ENCODE measurements at regions not wholly inside any gene's neighbourhood (a gene's known extent, or its start where the extent isn't known, plus 50 kb on each side); places are given as distances from the start of the nearest gene placed in this dataset.
"Not testable (repeated sequence)": the region's sequence is repeated elsewhere in the genome, so short reads cannot be mapped to it uniquely, and the experiment has no call there.

- TF ChIP-seq ZNF70 (CRISPR knock-in tag; IDR thresholded peaks at IDR 0.05), result no peak
- ATAC-seq, result no peak
These were observed 65.3 kb upstream of the TENM4 start for GRCh38 chr11:79506124-79506523.

DNA sequence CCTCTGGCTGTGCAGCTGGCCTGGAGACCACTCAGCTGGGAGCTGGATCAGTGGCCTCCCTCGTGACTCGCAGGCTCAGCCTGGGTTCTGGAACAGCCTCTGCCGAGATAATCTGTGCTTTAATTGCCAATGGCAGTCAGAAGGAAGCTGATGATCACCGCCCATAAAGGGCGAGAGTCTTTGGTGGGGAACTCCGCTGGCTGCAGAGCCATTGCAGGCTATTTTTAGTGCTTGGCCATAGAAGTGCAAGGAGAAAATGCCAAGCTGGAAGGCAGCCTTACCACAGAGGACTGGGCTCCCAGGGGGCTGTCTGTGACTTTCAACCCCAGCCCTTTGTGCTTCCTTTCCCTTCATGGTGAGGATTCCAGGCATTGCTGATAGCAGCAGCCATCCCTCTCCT lies 62.2 kb upstream of the TENM4 start:
- TF ChIP-seq ZNF8 (CRISPR knock-in tag; IDR thresholded peaks at IDR 0.05), result no peak
- TF ChIP-seq TCF4 (CRISPR knock-in tag; IDR thresholded peaks at IDR 0.05; ENCODE audit: borderline replicate concordance), result no peak
- TF ChIP-seq PPARA (CRISPR knock-in tag; IDR thresholded peaks at IDR 0.05; ENCODE audit: borderline replicate concordance), result no peak
- no peak for TF ChIP-seq ARNTL (CRISPR knock-in tag; IDR thresholded peaks at IDR 0.05; ENCODE audit: borderline replicate concordance, low read depth)
- no peak for TF ChIP-seq PATZ1 (CRISPR knock-in tag; IDR thresholded peaks at IDR 0.05; ENCODE audit: borderline replicate concordance)
- no peak for TF ChIP-seq TOX (CRISPR knock-in tag; IDR thresholded peaks at IDR 0.05; ENCODE audit: borderline replicate concordance)
- TF ChIP-seq BACH2 (CRISPR knock-in tag; IDR thresholded peaks at IDR 0.05; ENCODE audit: borderline replicate concordance), result no peak
- ATAC-seq, result no peak

DNA sequence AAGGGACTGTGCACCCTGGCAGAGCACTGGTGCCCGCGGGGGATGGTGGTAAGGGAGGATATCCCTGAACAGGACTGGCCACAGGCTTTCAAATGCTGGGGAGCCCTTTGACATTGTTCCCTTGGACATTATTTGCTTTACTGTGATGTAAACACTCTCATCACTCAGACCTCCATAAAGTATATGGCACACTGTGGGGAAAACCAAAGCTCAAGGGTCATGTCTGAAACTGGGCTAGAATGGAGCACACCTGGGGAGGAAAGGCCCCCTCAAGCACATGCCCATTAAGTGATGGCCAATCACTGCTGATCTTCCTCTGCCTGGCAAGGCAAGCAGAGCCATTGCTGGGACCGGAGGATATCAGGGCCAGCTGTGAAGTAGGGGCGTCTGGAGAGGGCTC lies 60.9 kb upstream of the TENM4 start:
- no peak for ATAC-seq
- TF ChIP-seq PPARA (CRISPR knock-in tag; IDR thresholded peaks at IDR 0.05; ENCODE audit: borderline replicate concordance) (no peak), ZC3H10 (CRISPR knock-in tag; IDR thresholded peaks at IDR 0.05) (no peak), CREB5 (CRISPR knock-in tag; IDR thresholded peaks at IDR 0.05; ENCODE audit: low read depth) (no peak), ARNTL (CRISPR knock-in tag; IDR thresholded peaks at IDR 0.05; ENCODE audit: borderline replicate concordance, low read depth) (no peak), ZNF565 (CRISPR knock-in tag; conservative IDR thresholded peaks at IDR 0.05; ENCODE audit: low read depth) (no peak), BACH2 (CRISPR knock-in tag; IDR thresholded peaks at IDR 0.05; ENCODE audit: borderline replicate concordance) (no peak), ZFP3 (CRISPR knock-in tag; IDR thresholded peaks at IDR 0.05) (no peak), TSHZ2 (CRISPR knock-in tag; IDR thresholded peaks at IDR 0.05) (no peak), RARB (CRISPR knock-in tag; IDR thresholded peaks at IDR 0.05) (no peak), GLIS3 (CRISPR knock-in tag; IDR thresholded peaks at IDR 0.05) (no peak), ISL1 (CRISPR knock-in tag; IDR thresholded peaks at IDR 0.05) (no peak)

- ATAC-seq, result not testable (repeated sequence)
These were observed 59.1 kb upstream of the TENM4 start for GRCh38 chr11:79499929-79500328.

DNA sequence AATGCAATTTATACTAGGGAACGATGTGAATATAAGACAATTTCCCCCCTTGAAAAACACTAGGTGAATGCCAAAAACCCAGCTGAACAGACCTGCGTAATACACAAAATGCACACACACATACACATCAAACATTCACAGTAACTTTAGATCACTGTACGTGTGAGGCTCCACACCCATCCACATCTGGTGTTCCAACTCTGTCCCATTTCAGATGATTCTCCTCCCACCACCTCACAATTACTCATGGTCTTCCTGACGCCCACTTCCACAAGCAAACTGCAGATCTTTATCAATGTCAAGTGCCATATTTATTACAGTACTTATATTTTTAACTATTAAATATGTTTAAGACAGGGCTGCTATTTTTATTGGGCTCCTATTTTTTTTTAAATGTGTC lies 57.8 kb upstream of the TENM4 start:
- ATAC-seq, result no peak
- TF ChIP-seq CSDC2 (CRISPR knock-in tag; IDR thresholded peaks at IDR 0.05), result no peak
- TF ChIP-seq POU6F1 (CRISPR knock-in tag; IDR thresholded peaks at IDR 0.05; ENCODE audit: borderline replicate concordance, low read depth), result no peak
- no peak for TF ChIP-seq ESRRG (CRISPR knock-in tag; IDR thresholded peaks at IDR 0.05)
- no peak for TF ChIP-seq TCF4 (CRISPR knock-in tag; IDR thresholded peaks at IDR 0.05; ENCODE audit: borderline replicate concordance)
- no peak for TF ChIP-seq ISL1 (CRISPR knock-in tag; IDR thresholded peaks at IDR 0.05)
- no peak for TF ChIP-seq ZFP3 (CRISPR knock-in tag; IDR thresholded peaks at IDR 0.05)
- TF ChIP-seq BACH2 (CRISPR knock-in tag; IDR thresholded peaks at IDR 0.05; ENCODE audit: borderline replicate concordance), result no peak
- TF ChIP-seq CREB5 (CRISPR knock-in tag; IDR thresholded peaks at IDR 0.05; ENCODE audit: low read depth), result no peak
- TF ChIP-seq SNAI2 (CRISPR knock-in tag; IDR thresholded peaks at IDR 0.05), result no peak
- TF ChIP-seq ZC3H10 (CRISPR knock-in tag; IDR thresholded peaks at IDR 0.05), result no peak
- no peak for TF ChIP-seq OSR1 (CRISPR knock-in tag; IDR thresholded peaks at IDR 0.05)
- no peak for TF ChIP-seq ZNF565 (CRISPR knock-in tag; conservative IDR thresholded peaks at IDR 0.05; ENCODE audit: low read depth)

Measured in SK-N-SH treated with all-trans-retinoic acid at 6 μM for 48 hours (cell line).